Kidney epithelial cell (primary cell): ENCODE measurements at regions not wholly inside any gene's neighbourhood (a gene's known extent, or its start where the extent isn't known, plus 50 kb on each side); places are given as distances from the start of the nearest gene placed in this dataset.

Source experiments
- DNase-seq: peaks from one replicate; pipeline ENCODE4 v3.0.0-alpha.2; 2010; ENCODE audit warnings: low read depth
- H3K27me3 ChIP-seq: 2 replicates; pipeline ENCODE4 v1.6.0; 2011; ENCODE audit warnings: low read length; ENCODE audit not compliant: control insufficient read depth, insufficient read depth
- H3K36me3 ChIP-seq: 2 replicates; pipeline ENCODE4 v1.5.1; 2011; ENCODE audit warnings: low read length; ENCODE audit not compliant: control insufficient read depth, insufficient read depth
- H3K4me3 ChIP-seq: 2 replicates; pipeline ENCODE4 v1.5.1; 2011; ENCODE audit warnings: low read depth, mild to moderate bottlenecking, control low read depth, low read length
- TF ChIP-seq, protein P1 (sequence below): IDR thresholded peaks from 2 replicates; pipeline ENCODE4 v1.5.1; 2011; ENCODE audit warnings: mild to moderate bottlenecking, moderate library complexity, low read length, control low read depth, inconsistent platforms; ENCODE audit not compliant: insufficient read depth, poor library complexity, severe bottlenecking

- Histone ChIP-seq H3K4me3 (no peak overlapping the region), H3K27me3 (no peaks in the 10 kb centered on the region), H3K36me3 (no peaks in the 10 kb centered on the region)
- no peak for DNase-seq
- TF ChIP-seq, protein P1, sequence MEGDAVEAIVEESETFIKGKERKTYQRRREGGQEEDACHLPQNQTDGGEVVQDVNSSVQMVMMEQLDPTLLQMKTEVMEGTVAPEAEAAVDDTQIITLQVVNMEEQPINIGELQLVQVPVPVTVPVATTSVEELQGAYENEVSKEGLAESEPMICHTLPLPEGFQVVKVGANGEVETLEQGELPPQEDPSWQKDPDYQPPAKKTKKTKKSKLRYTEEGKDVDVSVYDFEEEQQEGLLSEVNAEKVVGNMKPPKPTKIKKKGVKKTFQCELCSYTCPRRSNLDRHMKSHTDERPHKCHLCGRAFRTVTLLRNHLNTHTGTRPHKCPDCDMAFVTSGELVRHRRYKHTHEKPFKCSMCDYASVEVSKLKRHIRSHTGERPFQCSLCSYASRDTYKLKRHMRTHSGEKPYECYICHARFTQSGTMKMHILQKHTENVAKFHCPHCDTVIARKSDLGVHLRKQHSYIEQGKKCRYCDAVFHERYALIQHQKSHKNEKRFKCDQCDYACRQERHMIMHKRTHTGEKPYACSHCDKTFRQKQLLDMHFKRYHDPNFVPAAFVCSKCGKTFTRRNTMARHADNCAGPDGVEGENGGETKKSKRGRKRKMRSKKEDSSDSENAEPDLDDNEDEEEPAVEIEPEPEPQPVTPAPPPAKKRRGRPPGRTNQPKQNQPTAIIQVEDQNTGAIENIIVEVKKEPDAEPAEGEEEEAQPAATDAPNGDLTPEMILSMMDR, result no peak
Measured at GRCh38 chr3:147189016-147189415, 217.3 kb downstream of the ZIC4 start.

- TF ChIP-seq, protein P1, result no peak
- no peak for DNase-seq
- Histone ChIP-seq H3K27me3 (no peaks in the 10 kb centered on the region), H3K4me3 (no peak overlapping the region), H3K36me3 (no peaks in the 10 kb centered on the region)
Measured at GRCh38 chr3:147187687-147188086, 218.7 kb downstream of the ZIC4 start.

DNA sequence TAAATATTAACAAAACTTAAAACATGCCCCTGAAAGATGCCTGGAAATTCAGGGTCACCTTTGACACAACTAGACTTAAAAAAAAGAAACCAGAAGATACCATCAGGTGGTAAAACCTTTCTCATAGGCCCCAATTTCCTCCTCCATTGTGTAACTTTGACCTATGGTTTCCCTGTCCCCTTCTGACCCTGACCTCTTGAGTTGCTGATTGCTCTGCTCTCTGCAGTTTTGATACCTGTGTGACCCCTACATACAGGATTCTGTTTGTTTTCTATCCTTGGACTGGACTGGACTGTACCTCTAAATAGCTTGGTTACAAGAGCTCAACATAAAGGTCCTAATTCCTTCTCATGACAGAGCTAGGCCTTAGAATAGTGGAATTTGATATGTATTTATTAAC lies 220.6 kb downstream of the ZIC4 start:
- H3K36me3 ChIP-seq, result no peaks in the 10 kb centered on the region

DNA sequence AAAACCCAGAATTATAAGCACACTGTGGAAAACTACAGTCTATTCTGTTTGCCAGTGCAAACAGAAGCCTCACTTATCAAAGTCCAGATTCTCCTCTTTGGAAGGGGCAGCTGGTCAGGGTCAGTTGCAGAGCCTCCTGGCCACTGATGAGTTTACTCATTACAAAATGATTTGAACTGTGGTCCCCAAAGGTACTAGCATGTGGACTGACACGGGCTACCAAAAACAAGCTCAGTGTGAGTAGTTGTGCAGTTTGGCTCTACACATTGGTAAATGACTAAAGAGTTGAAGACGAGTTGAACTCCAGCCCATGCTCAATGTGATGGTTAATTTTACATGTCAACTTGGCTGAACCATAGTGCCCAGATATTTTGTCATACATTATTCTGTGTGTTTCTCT lies 221.5 kb downstream of the ZIC4 start:
- H3K36me3 ChIP-seq, result no peaks in the 10 kb centered on the region
- DNase-seq, result no peak
- H3K4me3 ChIP-seq, result no peak overlapping the region
- TF ChIP-seq, protein P1, result no peak
- no peaks in the 10 kb centered on the region for H3K27me3 ChIP-seq

More for the DNA sequence above, 220.6 kb downstream of the ZIC4 start:
- H3K4me3 ChIP-seq, result no peak overlapping the region
- DNase-seq, result no peak
- TF ChIP-seq, protein P1, result no peak
- no peaks in the 10 kb centered on the region for H3K27me3 ChIP-seq

GRCh38 chr3:147173257-147173656 lies 233.1 kb downstream of the ZIC4 start:
- TF ChIP-seq, protein P1, result no peak
- H3K4me3 ChIP-seq, result no peak overlapping the region
- H3K36me3 ChIP-seq, result no peaks in the 10 kb centered on the region
- no peaks in the 10 kb centered on the region for H3K27me3 ChIP-seq
- DNase-seq, result no peak

GRCh38 chr3:147162743-147163142 lies 243.6 kb downstream of the ZIC4 start:
- no peak overlapping the region for H3K4me3 ChIP-seq
- TF ChIP-seq, protein P1, result no peak
- no peaks in the 10 kb centered on the region for H3K36me3 ChIP-seq
- DNase-seq, result no peak
- no peaks in the 10 kb centered on the region for H3K27me3 ChIP-seq
